ENCODE measurements at regions not wholly inside any gene's neighbourhood (a gene's known extent, or its start where the extent isn't known, plus 50 kb on each side); places are given as distances from the start of the nearest gene placed in this dataset.

GRCh38 chr13:105937451-105937850, 598.0 kb downstream of the EFNB2 start:
- TF ChIP-seq, protein P1, sequence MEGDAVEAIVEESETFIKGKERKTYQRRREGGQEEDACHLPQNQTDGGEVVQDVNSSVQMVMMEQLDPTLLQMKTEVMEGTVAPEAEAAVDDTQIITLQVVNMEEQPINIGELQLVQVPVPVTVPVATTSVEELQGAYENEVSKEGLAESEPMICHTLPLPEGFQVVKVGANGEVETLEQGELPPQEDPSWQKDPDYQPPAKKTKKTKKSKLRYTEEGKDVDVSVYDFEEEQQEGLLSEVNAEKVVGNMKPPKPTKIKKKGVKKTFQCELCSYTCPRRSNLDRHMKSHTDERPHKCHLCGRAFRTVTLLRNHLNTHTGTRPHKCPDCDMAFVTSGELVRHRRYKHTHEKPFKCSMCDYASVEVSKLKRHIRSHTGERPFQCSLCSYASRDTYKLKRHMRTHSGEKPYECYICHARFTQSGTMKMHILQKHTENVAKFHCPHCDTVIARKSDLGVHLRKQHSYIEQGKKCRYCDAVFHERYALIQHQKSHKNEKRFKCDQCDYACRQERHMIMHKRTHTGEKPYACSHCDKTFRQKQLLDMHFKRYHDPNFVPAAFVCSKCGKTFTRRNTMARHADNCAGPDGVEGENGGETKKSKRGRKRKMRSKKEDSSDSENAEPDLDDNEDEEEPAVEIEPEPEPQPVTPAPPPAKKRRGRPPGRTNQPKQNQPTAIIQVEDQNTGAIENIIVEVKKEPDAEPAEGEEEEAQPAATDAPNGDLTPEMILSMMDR (IDR thresholded peaks at IDR 0.05): no peak
- no peak for TF ChIP-seq POLR2A (IDR thresholded peaks at IDR 0.05)
